H9 (cell line): ENCODE measurements at regions not wholly inside any gene's neighbourhood (a gene's known extent, or its start where the extent isn't known, plus 50 kb on each side); places are given as distances from the start of the nearest gene placed in this dataset.

Source experiments
- DNase-seq: peaks from one replicate; pipeline ENCODE4 v3.0.0-alpha.2; 2017
- H2AFZ ChIP-seq: one replicate; pipeline ENCODE4 v1.6.1; 2013; ENCODE audit warnings: mild to moderate bottlenecking, low read length, control low read depth, moderate library complexity
- H2AK5ac ChIP-seq: 2 replicates; pipeline ENCODE4 v1.6.1; 2013; ENCODE audit warnings: low read length, control low read depth, mixed read lengths; ENCODE audit not compliant: insufficient read length
- H2BK120ac ChIP-seq: one replicate; pipeline ENCODE4 v1.6.1; 2013; ENCODE audit warnings: low read depth, mild to moderate bottlenecking, low read length, control low read depth, inconsistent platforms; ENCODE audit not compliant: poor library complexity, severe bottlenecking
- H2BK12ac ChIP-seq: 2 replicates; pipeline ENCODE4 v1.6.1; 2013; ENCODE audit warnings: low read length, control low read depth, mixed read lengths, low read depth; ENCODE audit not compliant: insufficient read length
- H2BK15ac ChIP-seq: 2 replicates; pipeline ENCODE4 v1.6.1; 2013; ENCODE audit warnings: low read depth, low read length, control low read depth
- H2BK20ac ChIP-seq: one replicate; pipeline ENCODE4 v1.6.1; 2013; ENCODE audit warnings: low read depth, mild to moderate bottlenecking, low read length, control low read depth, inconsistent platforms; ENCODE audit not compliant: poor library complexity, severe bottlenecking
- H2BK5ac ChIP-seq: 2 replicates; pipeline ENCODE4 v1.6.1; 2013; ENCODE audit warnings: low read length, control low read depth, mixed read lengths; ENCODE audit not compliant: insufficient read length
- H3K14ac ChIP-seq: 2 replicates; pipeline ENCODE4 v1.6.1; 2013; ENCODE audit warnings: low read length, control low read depth; ENCODE audit not compliant: insufficient read depth
- H3K18ac ChIP-seq: 2 replicates; pipeline ENCODE4 v1.6.1; 2013; ENCODE audit warnings: low read depth, mild to moderate bottlenecking, mixed read lengths, low read length, control low read depth; ENCODE audit not compliant: insufficient read length
- H3K23ac ChIP-seq: 2 replicates; pipeline ENCODE4 v1.6.1; 2013; ENCODE audit warnings: low read length, control low read depth, mixed read lengths, low read depth; ENCODE audit not compliant: insufficient read length
- H3K23me2 ChIP-seq: 2 replicates; pipeline ENCODE4 v1.6.1; 2013; ENCODE audit warnings: low read depth, mild to moderate bottlenecking, mixed read lengths, low read length, control low read depth; ENCODE audit not compliant: insufficient read length, poor library complexity, severe bottlenecking
- H3K27ac ChIP-seq: 2 replicates; pipeline ENCODE4 v1.5.1; 2013; ENCODE audit warnings: low read length, control low read depth, mixed read lengths, low read depth; ENCODE audit not compliant: insufficient read length
- H3K27me3 ChIP-seq: 2 replicates; pipeline ENCODE4 v1.6.1; 2013; ENCODE audit warnings: low read length, control low read depth, inconsistent platforms; ENCODE audit not compliant: insufficient read depth
- H3K4ac ChIP-seq: 2 replicates; pipeline ENCODE4 v1.6.1; 2013; ENCODE audit warnings: low read depth, mild to moderate bottlenecking, control low read depth, inconsistent platforms, low read length, moderate library complexity
- H3K4me1 ChIP-seq: 2 replicates; pipeline ENCODE4 v1.6.1; 2013; ENCODE audit warnings: low read length, control low read depth, inconsistent platforms; ENCODE audit not compliant: insufficient read depth
- H3K4me2 ChIP-seq: 2 replicates; pipeline ENCODE4 v1.6.1; 2013; ENCODE audit warnings: low read length, control low read depth, mixed read lengths; ENCODE audit not compliant: insufficient read length, insufficient read depth
- H3K56ac ChIP-seq: 2 replicates; pipeline ENCODE4 v1.6.1; 2013; ENCODE audit warnings: low read depth, mild to moderate bottlenecking, mixed read lengths, low read length, control low read depth; ENCODE audit not compliant: insufficient read length
- H3K79me1 ChIP-seq: 2 replicates; pipeline ENCODE4 v1.6.1; 2013; ENCODE audit warnings: low read depth, mild to moderate bottlenecking, moderate library complexity, low read length, control low read depth, inconsistent platforms; ENCODE audit not compliant: insufficient read depth, poor library complexity, severe bottlenecking
- H3K79me2 ChIP-seq: 2 replicates; pipeline ENCODE4 v1.6.1; 2013; ENCODE audit warnings: low read length, control low read depth, inconsistent platforms; ENCODE audit not compliant: insufficient read depth
- H3K9ac ChIP-seq: 2 replicates; pipeline ENCODE4 v1.6.1; 2013; ENCODE audit warnings: low read length, control low read depth, mixed read lengths; ENCODE audit not compliant: insufficient read length; ENCODE audit errors: extremely low read depth
- H3K9me3 ChIP-seq: one replicate; pipeline ENCODE4 v1.6.1; 2013; ENCODE audit warnings: low read depth, low read length, inconsistent platforms; ENCODE audit not compliant: control insufficient read depth
- H3T11ph ChIP-seq: one replicate; pipeline ENCODE4 v1.6.1; 2013; ENCODE audit warnings: mild to moderate bottlenecking, low read length, control low read depth, inconsistent platforms
- H4K20me1 ChIP-seq: one replicate; pipeline ENCODE4 v1.6.1; 2013; ENCODE audit not compliant: control insufficient read depth, insufficient read length, insufficient read depth
- H4K5ac ChIP-seq: 2 replicates; pipeline ENCODE4 v1.6.1; 2013; ENCODE audit warnings: low read depth, mild to moderate bottlenecking, mixed read lengths, low read length, control low read depth; ENCODE audit not compliant: insufficient read length
- H4K8ac ChIP-seq: replicated peaks from 2 replicates; pipeline ENCODE4 v1.6.1; 2013; ENCODE audit warnings: low read length, control low read depth, mixed read lengths, low read depth; ENCODE audit not compliant: insufficient read length
- H4K91ac ChIP-seq: 2 replicates; pipeline ENCODE4 v1.6.1; 2013; ENCODE audit warnings: low read depth, mild to moderate bottlenecking, moderate library complexity, mixed read lengths, low read length, control low read depth; ENCODE audit not compliant: insufficient read length
- H3K27ac Mint-ChIP-seq, 3 experiments: 2 replicates in 2 of 3; 3 replicates in 1 of 3; pipeline ENCODE4 v1.8.0; 2020 to 2021; ENCODE audit warnings: mixed read lengths in 3 of 3, mild to moderate bottlenecking in 1 of 3, moderate library complexity in 1 of 3
- H3K27me3 Mint-ChIP-seq: 2 replicates; pipeline ENCODE4 v1.8.0; 2021; ENCODE audit warnings: low read depth, mild to moderate bottlenecking, moderate library complexity, mixed read lengths
- H3K36me3 Mint-ChIP-seq, 3 experiments: 2 replicates in 2 of 3; 3 replicates in 1 of 3; pipeline ENCODE4 v1.8.0; 2020 to 2021; ENCODE audit warnings: low read depth in 3 of 3, mixed read lengths in 3 of 3; ENCODE audit not compliant: insufficient read depth in 1 of 3
- H3K4me1 Mint-ChIP-seq, 2 experiments: 2 replicates each; pipeline ENCODE4 v1.8.0; 2020; ENCODE audit warnings: mixed read lengths in 2 of 2
- H3K4me3 Mint-ChIP-seq, 2 experiments: 2 replicates in 1 of 2; 3 replicates in 1 of 2; pipeline ENCODE4 v1.8.0; 2020 to 2021; ENCODE audit warnings: mild to moderate bottlenecking in 2 of 2, mixed read lengths in 2 of 2, moderate library complexity in 1 of 2
- H3K9me3 Mint-ChIP-seq, 2 experiments: 2 replicates in 1 of 2; 3 replicates in 1 of 2; pipeline ENCODE4 v1.8.0; 2020; ENCODE audit warnings: mild to moderate bottlenecking in 2 of 2, mixed read lengths in 2 of 2, moderate library complexity in 1 of 2
- CTCF ChIP-seq: fragments of 200-600 bp; sonication (generic); conservative IDR thresholded peaks from 3 replicates; pipeline ENCODE4 v1.8.0; 2021; ENCODE audit warnings: antibody characterized with exemption, mild to moderate bottlenecking
- WGBS: extraction: QIAGEN DNeasy Blood & Tissue Kit; methylation state at CpG from one replicate; pipeline ENCODE4 v1.1.7; 2013; ENCODE audit warnings: missing lambda C conversion rate, low lambda C conversion rate, mixed read lengths; ENCODE audit not compliant: insufficient read length; ENCODE audit errors: extremely low coverage; 5-methylcytosine and 5-hydroxymethylcytosine counted together

- H4K8ac ChIP-seq, result no peak overlapping the region
- H3K36me3 Mint-ChIP-seq, result no peaks in the 10 kb centered on the region
- no peaks in the 10 kb centered on the region for H3K79me1 ChIP-seq
- H3K9ac ChIP-seq, result no peak overlapping the region
- no peak overlapping the region for H3K56ac ChIP-seq
- H3K9me3 Mint-ChIP-seq, result no peaks in the 10 kb centered on the region
- no peak overlapping the region for H3T11ph ChIP-seq
- H3K23ac ChIP-seq, result no peak overlapping the region
- no peak overlapping the region for H2AK5ac ChIP-seq
- no peak overlapping the region for H3K27ac Mint-ChIP-seq
- H3K27me3 ChIP-seq, result no peaks in the 10 kb centered on the region
- no peaks in the 10 kb centered on the region for H4K20me1 ChIP-seq
- H3K9me3 ChIP-seq, result no peaks in the 10 kb centered on the region
- H2AFZ ChIP-seq, result no peak overlapping the region
- H3K79me2 ChIP-seq, result no peaks in the 10 kb centered on the region
- no peak for DNase-seq
- no peaks in the 10 kb centered on the region for H3K4me1 ChIP-seq
- H3K27ac ChIP-seq, result no peak overlapping the region
- no peaks in the 10 kb centered on the region for H3K23me2 ChIP-seq
- H3K4me3 Mint-ChIP-seq, result no peak overlapping the region
- H3K18ac ChIP-seq, result no peak overlapping the region
- H4K5ac ChIP-seq, result no peak overlapping the region
- no peak overlapping the region for H2BK120ac ChIP-seq
- no peak overlapping the region for H3K4me2 ChIP-seq
- H3K27me3 Mint-ChIP-seq, result no peaks in the 10 kb centered on the region
- no peak overlapping the region for H2BK15ac ChIP-seq
- peaks cover 15% of the 10 kb centered on the region in 2 experiments for H3K4me1 Mint-ChIP-seq
- H3K14ac ChIP-seq, result no peak overlapping the region
- H2BK20ac ChIP-seq, result no peak overlapping the region
- TF ChIP-seq CTCF, result no peak
- no peak overlapping the region for H4K91ac ChIP-seq
- no peak overlapping the region for H2BK5ac ChIP-seq
- H3K4ac ChIP-seq, result no peak overlapping the region
- H2BK12ac ChIP-seq, result no peak overlapping the region
- no CpG with 5 or more reads among the region's 1 CpG for WGBS
These were observed 851.5 kb downstream of the SORCS1 start for GRCh38 chr10:106313041-106313440.
